ENCODE measurements at regions not wholly inside any gene's neighbourhood (a gene's known extent, or its start where the extent isn't known, plus 50 kb on each side); places are given as distances from the start of the nearest gene placed in this dataset.

GRCh38 chr16:87125206-87126155, 191.7 kb downstream of the C16orf95 start:
- ATAC-seq (no peak), FAIRE-seq (no peak), DNase-seq (ENCODE audit: low read depth, low spot score) (no peak)
- ChIA-PET POLR2A (no interaction called here), RAD21 (ENCODE audit: unreplicated experiment) (no interaction called here), CTCF (no interaction called here), SMC1A (ENCODE audit: uncharacterized antibody, unreplicated experiment) (no interaction called here)
- in situ Hi-C loops (cut with MboI) = no loop called here
- Histone ChIP-seq H3K27me3 (replicated peaks in 1 of 2; ENCODE audit: control insufficient read depth in 2 of 2, insufficient read depth in 2 of 2, low read length in 1 of 2) (no peaks in the 10 kb centered on the region), H3K27ac (ENCODE audit: control insufficient read depth, insufficient read depth) (no peak overlapping the region), H3K4me2 (ENCODE audit: control insufficient read depth, insufficient read depth) (no peak overlapping the region), H3K4me3 (no peak overlapping the region), H3K9me3 (replicated peaks; ENCODE audit: control insufficient read depth, insufficient read depth, low read length) (no peaks in the 10 kb centered on the region; the same call in 2 of the 3 replicates), H3K4me1 (ENCODE audit: control insufficient read depth, insufficient read depth, low read length) (no peaks in the 10 kb centered on the region), H3K9ac (ENCODE audit: control insufficient read depth, insufficient read depth, low read length) (no peak overlapping the region), H4K20me1 (ENCODE audit: control insufficient read depth, insufficient read depth) (no peaks in the 10 kb centered on the region), H2AFZ (ENCODE audit: control insufficient read depth, low read depth, low read length) (no peak overlapping the region), H3K79me2 (ENCODE audit: control insufficient read depth, insufficient read depth, low read length) (no peaks in the 10 kb centered on the region), H3K36me3 (ENCODE audit: control insufficient read depth in 2 of 2, insufficient read depth in 2 of 2, low read length in 1 of 2) (no peaks in the 10 kb centered on the region)
- 71% methylated on average over 37 of the region's 38 CpGs for WGBS (ENCODE audit: insufficient coverage, insufficient replicate concordance, low lambda C conversion rate, missing lambda C conversion rate)
- BruUV-seq (replicated peaks) = no TSS peak
- intact Hi-C loops (cut with micrococcal nuclease; ENCODE audit: unreplicated experiment) = no loop called here
- TF ChIP-seq ZNF384 (IDR thresholded peaks at IDR 0.05; ENCODE audit: borderline replicate concordance, low read depth, low read length) (no peak), TARDBP (IDR thresholded peaks at IDR 0.05; ENCODE audit: borderline replicate concordance) (no peak), ZNF687 (IDR thresholded peaks at IDR 0.05) (no peak), ZNF207 (IDR thresholded peaks at IDR 0.05; ENCODE audit: borderline replicate concordance) (no peak), ELK1 (IDR thresholded peaks at IDR 0.05; ENCODE audit: low read depth, low read length) (no peak), KAT2A (conservative IDR thresholded peaks at IDR 0.05; ENCODE audit: control insufficient read depth, low read depth, low read length) (no peak), NFIC (IDR thresholded peaks at IDR 0.05; ENCODE audit: low read depth, low read length) (no peak), HCFC1 (IDR thresholded peaks at IDR 0.05; ENCODE audit: low read length) (no peak), CBX3 (IDR thresholded peaks at IDR 0.05; ENCODE audit: borderline replicate concordance, low read depth) (no peak), NFXL1 (IDR thresholded peaks at IDR 0.05; ENCODE audit: borderline replicate concordance) (no peak), SREBF2 (IDR thresholded peaks at IDR 0.05; ENCODE audit: low read length) (no peak), RCOR1 (conservative IDR thresholded peaks at IDR 0.05; ENCODE audit: low read depth, low read length) (no peak), NR2C2 (IDR thresholded peaks at IDR 0.05; ENCODE audit: borderline replicate concordance, control insufficient read depth, insufficient read length, low read depth) (no peak), ZNF622 (IDR thresholded peaks at IDR 0.05) (no peak), MTA2 (IDR thresholded peaks at IDR 0.05; ENCODE audit: low read depth) (no peak)
